ENCODE measurements at regions not wholly inside any gene's neighbourhood (a gene's known extent, or its start where the extent isn't known, plus 50 kb on each side); places are given as distances from the start of the nearest gene placed in this dataset.
"Not testable (repeated sequence)": the region's sequence is repeated elsewhere in the genome, so short reads cannot be mapped to it uniquely, and the experiment has no call there.

DNA sequence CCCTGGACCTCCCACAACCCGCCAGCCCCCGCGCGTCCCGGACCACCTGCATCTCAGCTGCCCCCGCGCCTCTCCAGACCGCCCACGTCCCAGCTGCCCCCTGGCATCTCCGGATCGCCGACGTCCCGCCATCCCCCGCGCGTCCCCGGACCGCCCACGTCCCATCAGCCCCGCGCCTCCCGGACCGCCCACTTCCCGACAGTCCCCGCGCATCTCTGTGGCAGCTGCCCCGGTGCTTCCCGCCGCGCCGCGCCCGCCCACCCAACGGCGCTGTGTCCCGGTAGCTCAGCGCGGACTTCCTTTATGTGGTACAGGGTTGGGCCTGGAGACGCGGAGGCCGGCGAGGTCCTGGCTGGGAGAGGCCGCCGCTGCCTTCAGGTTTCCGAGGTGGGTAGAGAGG, 874.9 kb downstream of the TMEM121 start:
- H3K9me3 ChIP-seq (ENCODE audit: control insufficient read depth, low read length); H3K27ac ChIP-seq (ENCODE audit: low read depth in 1 of 2, low read length in 2 of 2); H3K27me3 ChIP-seq (ENCODE audit: control insufficient read depth in 1 of 2, insufficient read depth in 2 of 2, low read length in 1 of 2); H3K4me3 ChIP-seq (ENCODE audit: low read length in 2 of 2); intact Hi-C loops (cut with DNase I); H3K4me1 ChIP-seq (ENCODE audit: control insufficient read depth in 1 of 2, insufficient read depth in 2 of 2, low read length in 2 of 2); DNase-seq; H3K36me3 ChIP-seq (ENCODE audit: control insufficient read depth in 1 of 2, insufficient read depth in 2 of 2, low read length in 1 of 2): not testable (repeated sequence)
- peak; percentile 29 for ATAC-seq (ENCODE audit: low FRiP score)
- 78 to 80% methylated on average over 46 of the region's 46 CpGs for WGBS, 2 donors

DNA sequence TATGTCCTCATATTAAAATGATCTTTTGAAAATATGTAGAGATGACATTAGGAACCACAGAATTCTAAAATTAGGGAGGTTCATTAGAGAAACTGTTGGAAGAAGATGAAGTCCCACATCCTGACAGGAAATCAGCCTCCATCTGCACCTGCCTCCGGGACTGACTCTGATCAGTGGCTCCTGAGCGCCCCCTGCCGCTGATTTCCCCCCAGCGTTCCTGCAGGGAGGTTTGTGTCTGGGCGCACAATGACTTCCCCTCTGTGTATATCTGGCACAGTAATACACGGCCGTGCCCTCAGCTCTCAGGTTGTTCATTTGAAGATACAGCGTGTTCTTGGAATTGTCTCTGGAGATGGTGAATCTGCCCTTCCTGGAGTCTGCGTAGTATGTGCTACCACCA, 883.8 kb downstream of the TMEM121 start:
- 56 to 62% methylated on average over 9 of the region's 9 CpGs for WGBS, 2 donors
- H3K4me1 ChIP-seq (ENCODE audit: control insufficient read depth in 1 of 2, insufficient read depth in 2 of 2, low read length in 2 of 2); DNase-seq; H3K27me3 ChIP-seq (ENCODE audit: control insufficient read depth in 1 of 2, insufficient read depth in 2 of 2, low read length in 1 of 2); intact Hi-C loops (cut with DNase I); H3K36me3 ChIP-seq (ENCODE audit: control insufficient read depth in 1 of 2, insufficient read depth in 2 of 2, low read length in 1 of 2); H3K9me3 ChIP-seq (ENCODE audit: control insufficient read depth, low read length); ATAC-seq (ENCODE audit: low FRiP score); H3K27ac ChIP-seq (ENCODE audit: low read depth in 1 of 2, low read length in 2 of 2); H3K4me3 ChIP-seq (ENCODE audit: low read length in 2 of 2): not testable (repeated sequence)

DNA sequence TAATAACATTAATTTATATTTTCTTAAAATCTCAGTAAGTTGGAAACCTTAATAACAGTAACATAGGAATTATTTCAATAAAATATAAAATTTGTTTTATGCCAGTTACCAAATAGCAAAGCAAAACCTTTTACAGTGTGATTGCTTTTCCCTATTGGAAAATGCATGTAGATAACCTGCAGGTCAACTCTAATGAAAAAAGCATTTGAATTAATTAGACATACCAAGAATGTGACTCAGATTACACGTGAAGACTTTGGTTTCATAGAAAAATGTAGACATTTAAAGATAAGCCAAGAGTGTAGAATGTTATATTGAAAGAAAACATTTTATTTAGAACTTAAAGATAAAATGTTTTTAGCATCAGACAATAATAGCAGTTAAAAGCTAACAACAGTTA, 888.1 kb downstream of the TMEM121 start:
- Histone ChIP-seq H3K27ac (ENCODE audit: low read depth in 1 of 2, low read length in 2 of 2) (no peak overlapping the region), H3K36me3 (ENCODE audit: control insufficient read depth in 1 of 2, insufficient read depth in 2 of 2, low read length in 1 of 2) (no peaks in the 10 kb centered on the region), H3K9me3 (ENCODE audit: control insufficient read depth, low read length) (no peaks in the 10 kb centered on the region), H3K4me3 (ENCODE audit: low read length in 2 of 2) (no peak overlapping the region), H3K27me3 (ENCODE audit: control insufficient read depth in 1 of 2, insufficient read depth in 2 of 2, low read length in 1 of 2) (no peaks in the 10 kb centered on the region), H3K4me1 (ENCODE audit: control insufficient read depth in 1 of 2, insufficient read depth in 2 of 2, low read length in 2 of 2) (no peaks in the 10 kb centered on the region)
- intact Hi-C loops (cut with DNase I), result no loop called here
- no peak for DNase-seq
- ATAC-seq (ENCODE audit: low FRiP score), result no peak
- WGBS, 2 donors, result 20 to 23% methylated on average over 1 of the region's 1 CpG

DNA sequence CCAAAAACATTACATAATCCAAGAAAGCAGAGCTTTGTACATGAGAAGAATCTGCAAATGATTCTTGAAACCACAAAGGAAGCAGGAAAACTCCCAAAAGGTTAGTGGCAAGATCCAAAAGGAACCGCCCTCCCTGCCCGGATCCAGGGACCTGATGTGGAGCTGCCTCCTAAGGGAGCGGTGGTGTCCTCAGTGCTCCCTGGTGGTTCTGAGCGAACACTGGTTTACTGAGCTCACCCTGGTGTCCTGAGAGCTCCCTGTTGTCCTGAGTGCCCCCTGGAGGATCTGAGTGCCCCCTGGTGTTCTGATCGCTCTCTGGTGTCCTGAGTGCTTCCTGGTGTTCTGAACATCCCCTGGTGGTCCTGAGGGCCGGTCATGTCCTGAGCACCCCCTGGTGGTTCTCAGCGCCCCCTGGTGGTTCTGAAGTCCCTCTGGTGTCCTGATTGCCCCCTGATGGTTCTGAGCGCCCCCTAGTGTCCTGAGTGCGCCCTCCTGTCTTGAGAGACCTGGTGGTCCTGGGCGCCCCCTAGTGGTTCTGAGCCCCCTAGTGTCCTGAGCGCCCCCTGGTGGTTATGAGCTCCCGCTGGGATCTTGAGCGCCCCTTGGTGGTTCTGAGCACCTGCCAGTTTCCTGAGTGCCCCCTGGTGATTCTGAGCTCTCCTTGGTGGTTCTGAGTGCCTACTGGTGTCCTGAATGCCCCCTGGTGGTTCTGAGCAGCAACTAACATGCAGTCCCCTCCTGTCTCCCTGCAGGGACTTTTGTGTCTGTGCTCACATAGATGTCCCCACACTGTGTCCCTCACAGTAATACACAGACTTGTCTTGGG, 891.1 kb downstream of the TMEM121 start:
- DNase-seq (peak; percentile 67 to 82), ATAC-seq (ENCODE audit: low FRiP score) (no peak)
- Histone ChIP-seq H3K4me1 (ENCODE audit: control insufficient read depth in 1 of 2, insufficient read depth in 2 of 2, low read length in 2 of 2) (no peaks in the 10 kb centered on the region), H3K27me3 (ENCODE audit: control insufficient read depth in 1 of 2, insufficient read depth in 2 of 2, low read length in 1 of 2) (no peaks in the 10 kb centered on the region), H3K27ac (ENCODE audit: low read depth in 1 of 2, low read length in 2 of 2) (no peak overlapping the region), H3K9me3 (ENCODE audit: control insufficient read depth, low read length) (no peaks in the 10 kb centered on the region), H3K4me3 (ENCODE audit: low read length in 2 of 2) (no peak overlapping the region), H3K36me3 (ENCODE audit: control insufficient read depth in 1 of 2, insufficient read depth in 2 of 2, low read length in 1 of 2) (no peaks in the 10 kb centered on the region)
- intact Hi-C loops (cut with DNase I), result no loop called here
- WGBS, 2 donors, result 65 to 70% methylated on average over 13 of the region's 13 CpGs

DNA sequence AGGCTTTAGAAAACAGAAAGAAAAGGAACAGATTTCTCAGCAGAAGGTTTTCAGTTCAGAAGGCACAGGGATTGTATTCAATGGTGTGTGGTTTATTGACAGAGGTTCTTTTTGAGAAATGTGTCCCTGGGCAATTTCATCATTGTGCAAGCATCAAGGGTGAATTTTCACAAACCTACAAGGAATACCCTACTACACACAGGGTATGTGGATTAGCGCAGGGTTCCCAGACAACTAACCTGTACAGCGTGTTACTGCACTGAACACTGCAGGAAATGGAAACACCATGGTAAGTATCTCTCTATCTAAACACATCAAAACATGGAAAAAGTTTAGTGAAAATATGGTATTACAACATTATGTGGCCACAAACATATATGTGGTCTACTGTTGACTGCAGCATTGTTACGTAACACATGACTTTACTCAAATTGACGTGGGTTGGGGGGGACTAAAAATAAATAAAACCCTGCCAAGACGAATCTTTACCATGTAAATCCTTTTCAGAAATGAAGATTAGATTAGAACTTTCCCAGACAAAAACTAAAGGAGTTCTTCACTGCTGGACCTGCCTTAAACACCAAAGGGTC, 893.1 kb downstream of the TMEM121 start:
- H3K27me3 ChIP-seq (ENCODE audit: control insufficient read depth in 1 of 2, insufficient read depth in 2 of 2, low read length in 1 of 2), result no peaks in the 10 kb centered on the region
- H3K27ac ChIP-seq (ENCODE audit: low read depth in 1 of 2, low read length in 2 of 2), result no peak overlapping the region
- no peaks in the 10 kb centered on the region for H3K36me3 ChIP-seq (ENCODE audit: control insufficient read depth in 1 of 2, insufficient read depth in 2 of 2, low read length in 1 of 2)
- H3K4me3 ChIP-seq (ENCODE audit: low read length in 2 of 2), result no peak overlapping the region
- 53 to 57% methylated on average over 5 of the region's 5 CpGs for WGBS, 2 donors
- intact Hi-C loops (cut with DNase I), result no loop called here
- no peaks in the 10 kb centered on the region for H3K4me1 ChIP-seq (ENCODE audit: control insufficient read depth in 1 of 2, insufficient read depth in 2 of 2, low read length in 2 of 2)
- DNase-seq, result no peak
- H3K9me3 ChIP-seq (ENCODE audit: control insufficient read depth, low read length), result no peaks in the 10 kb centered on the region
- no peak for ATAC-seq (ENCODE audit: low FRiP score)

DNA sequence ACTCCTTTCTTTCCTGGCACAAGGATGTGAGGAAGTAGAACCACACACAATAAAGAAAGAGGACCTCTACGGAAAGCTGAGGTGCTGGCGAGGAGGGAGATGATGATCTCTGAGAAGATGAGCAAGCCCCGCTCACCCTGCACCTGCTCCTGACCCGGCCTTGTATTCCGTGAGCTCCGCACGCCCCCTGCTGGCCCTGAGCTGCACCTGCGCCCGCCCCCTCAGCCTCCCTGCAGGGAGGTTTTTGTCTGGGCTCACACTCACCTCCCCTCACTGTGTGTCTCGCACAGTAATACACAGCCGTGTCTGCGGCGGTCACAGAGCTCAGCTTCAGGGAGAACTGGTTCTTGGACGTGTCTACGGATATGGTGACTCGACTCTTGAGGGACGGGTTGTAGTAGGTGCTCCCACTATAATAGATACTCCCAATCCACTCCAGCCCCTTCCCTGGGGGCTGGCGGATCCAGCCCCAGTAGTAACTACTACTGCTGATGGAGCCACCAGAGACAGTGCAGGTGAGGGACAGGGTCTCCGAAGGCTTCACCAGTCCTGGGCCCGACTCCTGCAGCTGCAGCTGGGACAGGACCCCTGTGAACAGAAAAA, 895.1 kb downstream of the TMEM121 start:
- H3K9me3 ChIP-seq (ENCODE audit: control insufficient read depth, low read length); H3K4me3 ChIP-seq (ENCODE audit: low read length in 2 of 2); H3K36me3 ChIP-seq (ENCODE audit: control insufficient read depth in 1 of 2, insufficient read depth in 2 of 2, low read length in 1 of 2); ATAC-seq (ENCODE audit: low FRiP score); H3K4me1 ChIP-seq (ENCODE audit: control insufficient read depth in 1 of 2, insufficient read depth in 2 of 2, low read length in 2 of 2); H3K27me3 ChIP-seq (ENCODE audit: control insufficient read depth in 1 of 2, insufficient read depth in 2 of 2, low read length in 1 of 2); intact Hi-C loops (cut with DNase I); H3K27ac ChIP-seq (ENCODE audit: low read depth in 1 of 2, low read length in 2 of 2): not testable (repeated sequence)
- 58 to 59% methylated on average over 18 to 20 of the region's 20 CpGs for WGBS, 2 donors
- peak in 1 of 2 donors; percentile 53 for DNase-seq

DNA sequence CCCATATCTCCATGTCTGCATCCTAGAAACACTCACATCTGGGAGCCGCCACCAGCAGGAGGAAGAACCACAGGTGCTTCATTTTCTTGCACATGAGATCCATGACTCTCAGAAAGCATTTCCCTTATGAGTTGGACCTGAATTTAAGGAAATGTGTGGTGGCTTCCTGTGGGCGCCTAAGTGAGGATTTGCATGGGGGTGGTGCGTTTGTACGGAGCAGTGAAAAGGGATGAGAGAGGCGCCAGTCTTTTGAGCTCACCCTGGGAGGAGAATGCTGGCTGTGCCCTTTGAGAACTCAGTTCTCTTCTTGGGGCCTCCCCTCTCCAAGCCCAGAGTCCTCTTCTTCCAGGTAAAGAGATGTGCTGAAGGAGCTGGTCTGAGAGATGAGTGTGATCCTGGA, 895.7 kb downstream of the TMEM121 start:
- H3K4me1 ChIP-seq (ENCODE audit: control insufficient read depth in 1 of 2, insufficient read depth in 2 of 2, low read length in 2 of 2), result no peaks in the 10 kb centered on the region
- no peaks in the 10 kb centered on the region for H3K36me3 ChIP-seq (ENCODE audit: control insufficient read depth in 1 of 2, insufficient read depth in 2 of 2, low read length in 1 of 2)
- ATAC-seq (ENCODE audit: low FRiP score) (no peak), DNase-seq (no peak)
- intact Hi-C loops (cut with DNase I), result no loop called here
- WGBS, 2 donors, result 53 to 58% methylated on average over 5 of the region's 5 CpGs
- H3K27me3 ChIP-seq (ENCODE audit: control insufficient read depth in 1 of 2, insufficient read depth in 2 of 2, low read length in 1 of 2), result no peaks in the 10 kb centered on the region
- H3K27ac ChIP-seq (ENCODE audit: low read depth in 1 of 2, low read length in 2 of 2), result no peak overlapping the region
- no peaks in the 10 kb centered on the region for H3K9me3 ChIP-seq (ENCODE audit: control insufficient read depth, low read length)
- no peak overlapping the region for H3K4me3 ChIP-seq (ENCODE audit: low read length in 2 of 2)

DNA sequence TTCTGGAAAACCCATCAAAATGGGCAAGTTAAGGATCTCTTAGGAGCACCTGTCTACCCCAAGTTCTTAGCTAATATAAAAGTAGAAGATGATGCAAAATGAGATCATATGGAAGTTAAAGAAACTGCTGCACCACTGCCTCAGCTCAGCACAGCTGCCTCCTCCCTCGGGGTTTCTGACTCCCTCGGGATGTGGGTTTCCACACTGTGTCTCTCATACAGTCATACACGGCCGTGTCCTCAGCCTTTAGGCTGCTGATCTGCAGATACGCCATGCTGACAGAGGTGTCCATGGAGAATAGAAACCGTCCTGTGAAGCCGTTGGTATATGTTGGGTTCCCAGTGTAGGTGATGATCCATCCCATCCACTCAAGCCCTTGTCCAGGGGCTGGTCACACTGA, 898.8 kb downstream of the TMEM121 start:
- H3K27ac ChIP-seq (ENCODE audit: low read depth in 1 of 2, low read length in 2 of 2); H3K4me3 ChIP-seq (ENCODE audit: low read length in 2 of 2); H3K27me3 ChIP-seq (ENCODE audit: control insufficient read depth in 1 of 2, insufficient read depth in 2 of 2, low read length in 1 of 2); H3K4me1 ChIP-seq (ENCODE audit: control insufficient read depth in 1 of 2, insufficient read depth in 2 of 2, low read length in 2 of 2); DNase-seq; H3K36me3 ChIP-seq (ENCODE audit: control insufficient read depth in 1 of 2, insufficient read depth in 2 of 2, low read length in 1 of 2); H3K9me3 ChIP-seq (ENCODE audit: control insufficient read depth, low read length); intact Hi-C loops (cut with DNase I); ATAC-seq (ENCODE audit: low FRiP score): not testable (repeated sequence)
- WGBS, 2 donors, result 61 to 62% methylated on average over 7 of the region's 7 CpGs
